Astrocyte (in vitro differentiated cells and primary cell): ENCODE measurements at regions not wholly inside any gene's neighbourhood (a gene's known extent, or its start where the extent isn't known, plus 50 kb on each side); places are given as distances from the start of the nearest gene placed in this dataset.
"Not testable (repeated sequence)": the region's sequence is repeated elsewhere in the genome, so short reads cannot be mapped to it uniquely, and the experiment has no call there.

Experiments
- DNase-seq: peaks from one replicate; pipeline ENCODE4 v3.0.0-alpha.2; 2010; ENCODE audit warnings: low read depth
- FAIRE-seq: peaks from 2 replicates; lab custom pipeline; 2011; peaks lifted over from hg19 to GRCh38; lab: Jason Lieb, UNC
- H2AFZ ChIP-seq: 2 replicates; pipeline ENCODE4 v1.6.0; 2012; ENCODE audit warnings: low read depth, low read length, inconsistent platforms
- H3K27ac ChIP-seq: 2 replicates; pipeline ENCODE4 v1.5.1; 2011; ENCODE audit warnings: low read depth, low read length, inconsistent platforms
- H3K27me3 ChIP-seq: 2 replicates; pipeline ENCODE4 v1.6.0; 2011; ENCODE audit warnings: low read length, inconsistent platforms; ENCODE audit not compliant: insufficient read depth
- H3K36me3 ChIP-seq: 2 replicates; pipeline ENCODE4 v1.5.1; 2011; ENCODE audit warnings: low read length, inconsistent platforms; ENCODE audit not compliant: insufficient read depth
- H3K4me1 ChIP-seq: 2 replicates; pipeline ENCODE4 v1.5.1; 2011; ENCODE audit warnings: low read length, inconsistent platforms; ENCODE audit not compliant: insufficient read depth
- H3K4me2 ChIP-seq: 2 replicates; pipeline ENCODE4 v1.6.0; 2012; ENCODE audit warnings: low read length, inconsistent platforms
- H3K4me3 ChIP-seq: 2 replicates; pipeline ENCODE4 v1.5.1; 2011; ENCODE audit warnings: low read depth, mild to moderate bottlenecking, low read length, inconsistent platforms; ENCODE audit not compliant: insufficient read depth
- H3K79me2 ChIP-seq: 2 replicates; pipeline ENCODE4 v1.6.0; 2012; ENCODE audit warnings: mild to moderate bottlenecking, low read length, inconsistent platforms; ENCODE audit not compliant: insufficient read depth
- H3K9ac ChIP-seq: 2 replicates; pipeline ENCODE4 v1.6.0; 2012; ENCODE audit warnings: mild to moderate bottlenecking, low read length, inconsistent platforms
- H3K9me3 ChIP-seq: 2 replicates; pipeline ENCODE4 v1.5.1; 2012; ENCODE audit warnings: low read depth, mild to moderate bottlenecking, low read length, inconsistent platforms; ENCODE audit not compliant: insufficient read depth
- H4K20me1 ChIP-seq: 2 replicates; pipeline ENCODE4 v1.6.0; 2012; ENCODE audit warnings: low read length, inconsistent platforms; ENCODE audit not compliant: insufficient read depth
- H3K27ac Mint-ChIP-seq: one replicate; pipeline ENCODE4 v1.8.0; 2021; ENCODE audit warnings: mild to moderate bottlenecking, mixed read lengths; ENCODE audit not compliant: unreplicated experiment
- H3K27me3 Mint-ChIP-seq: one replicate; pipeline ENCODE4 v1.8.0; 2021; ENCODE audit warnings: low read depth, mixed read lengths; ENCODE audit not compliant: unreplicated experiment
- H3K36me3 Mint-ChIP-seq: one replicate; pipeline ENCODE4 v1.8.0; 2021; ENCODE audit warnings: low read depth, mixed read lengths; ENCODE audit not compliant: unreplicated experiment
- H3K4me1 Mint-ChIP-seq: one replicate; pipeline ENCODE4 v1.8.0; 2021; ENCODE audit warnings: low read depth, mixed read lengths; ENCODE audit not compliant: unreplicated experiment
- H3K4me3 Mint-ChIP-seq: one replicate; pipeline ENCODE4 v1.8.0; 2021; ENCODE audit warnings: mild to moderate bottlenecking, moderate library complexity, mixed read lengths; ENCODE audit not compliant: unreplicated experiment
- H3K9me3 Mint-ChIP-seq: one replicate; pipeline ENCODE4 v1.8.0; 2021; ENCODE audit warnings: mild to moderate bottlenecking, mixed read lengths; ENCODE audit not compliant: unreplicated experiment
- CTCF ChIP-seq: IDR thresholded peaks from 2 replicates; pipeline ENCODE4 v1.5.1; 2011; ENCODE audit warnings: low read depth, mild to moderate bottlenecking, inconsistent platforms, low read length, moderate library complexity; ENCODE audit not compliant: insufficient read depth
- EZH2 ChIP-seq: IDR thresholded peaks from 2 replicates; pipeline ENCODE4 v1.6.1; 2012; ENCODE audit warnings: mild to moderate bottlenecking, low read length, inconsistent platforms; ENCODE audit not compliant: insufficient read depth

GRCh38 chr17:28266926-28267719 lies 51.9 kb upstream of the TMEM97 start:
- Mint-ChIP-seq H3K9me3 (peaks cover 45% of the 10 kb centered on the region), H3K27me3 (peaks cover 28% of the 10 kb centered on the region)
- not testable (repeated sequence) for H3K27ac Mint-ChIP-seq, H4K20me1 ChIP-seq, H3K4me3 ChIP-seq, DNase-seq, H3K27ac ChIP-seq, H3K4me2 ChIP-seq, H3K36me3 ChIP-seq, H3K4me3 Mint-ChIP-seq, H3K36me3 Mint-ChIP-seq, H3K9ac ChIP-seq, FAIRE-seq, H3K79me2 ChIP-seq, H3K9me3 ChIP-seq, H3K4me1 ChIP-seq, H3K4me1 Mint-ChIP-seq, H2AFZ ChIP-seq
- H3K27me3 ChIP-seq = peaks cover 27% of the 10 kb centered on the region

GRCh38 chr17:28267720-28268609 lies 51.0 kb upstream of the TMEM97 start:
- no peak overlapping the region for H3K4me2 ChIP-seq
- Mint-ChIP-seq H3K4me1 (no peaks in the 10 kb centered on the region), H3K36me3 (peaks cover 4% of the 10 kb centered on the region), H3K4me3 (no peak overlapping the region), H3K27ac (no peak overlapping the region), H3K9me3 (peaks cover 41% of the 10 kb centered on the region), H3K27me3 (peaks cover 37% of the 10 kb centered on the region)
- H3K36me3 ChIP-seq = no peaks in the 10 kb centered on the region
- TF ChIP-seq EZH2 (no peak), CTCF (no peak)
- H3K9ac ChIP-seq = no peak overlapping the region
- H3K27ac ChIP-seq = no peak overlapping the region
- no peak overlapping the region for H2AFZ ChIP-seq
- H3K4me3 ChIP-seq = no peak overlapping the region
- H3K4me1 ChIP-seq = no peaks in the 10 kb centered on the region
- no peaks in the 10 kb centered on the region for H3K79me2 ChIP-seq
- peaks cover 33% of the 10 kb centered on the region for H3K27me3 ChIP-seq
- no peak for FAIRE-seq
- DNase-seq = no peak
- peaks cover 5% of the 10 kb centered on the region for H3K9me3 ChIP-seq
- no peaks in the 10 kb centered on the region for H4K20me1 ChIP-seq

DNA sequence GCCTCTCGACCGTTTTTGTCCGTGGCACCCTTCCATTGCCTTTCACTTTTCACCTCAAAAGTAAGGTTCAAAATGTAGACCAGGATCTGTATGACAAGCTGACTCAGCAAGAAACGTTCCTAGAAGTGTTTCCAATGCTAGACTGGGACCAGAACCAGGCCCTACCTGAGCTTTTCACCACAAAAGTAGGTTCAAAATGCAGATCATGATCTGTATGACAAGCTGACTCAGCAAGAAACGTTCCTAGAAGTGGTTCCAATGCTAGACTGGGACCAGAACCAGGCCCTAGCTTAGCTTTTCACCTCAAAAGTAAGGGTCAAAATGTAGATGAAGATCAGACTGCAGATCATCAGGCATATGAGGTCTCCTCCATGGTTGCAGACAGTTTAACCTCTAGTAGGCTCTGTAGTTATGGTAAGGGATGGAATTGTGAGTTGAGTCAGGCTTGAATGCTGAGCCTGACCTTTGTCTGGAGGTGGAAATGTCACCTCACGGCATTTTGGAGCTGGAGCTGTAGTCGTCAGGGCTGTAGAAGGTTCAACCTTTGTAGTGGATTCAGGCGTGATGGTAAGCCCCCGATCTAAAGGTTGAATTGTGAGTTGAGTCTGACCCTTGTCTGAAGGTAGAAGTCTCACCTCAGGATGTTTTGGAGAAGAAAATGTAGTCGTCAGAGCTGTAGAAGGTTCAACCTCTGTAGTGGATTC lies 50.2 kb upstream of the TMEM97 start:
- Mint-ChIP-seq H3K36me3 (peaks cover 4% of the 10 kb centered on the region), H3K27me3 (peaks cover 45% of the 10 kb centered on the region), H3K27ac (no peak overlapping the region), H3K4me1 (no peaks in the 10 kb centered on the region), H3K4me3 (no peak overlapping the region), H3K9me3 (peaks cover 37% of the 10 kb centered on the region)
- DNase-seq (no peak), FAIRE-seq (no peak)
- H3K9me3 ChIP-seq = no peaks in the 10 kb centered on the region
- H3K27ac ChIP-seq = no peak overlapping the region
- no peaks in the 10 kb centered on the region for H3K36me3 ChIP-seq
- no peaks in the 10 kb centered on the region for H3K79me2 ChIP-seq
- no peak overlapping the region for H2AFZ ChIP-seq
- H4K20me1 ChIP-seq = no peaks in the 10 kb centered on the region
- H3K9ac ChIP-seq = no peak overlapping the region
- no peak for TF ChIP-seq EZH2
- no peak for TF ChIP-seq CTCF
- H3K4me1 ChIP-seq = no peaks in the 10 kb centered on the region
- H3K4me2 ChIP-seq = no peak overlapping the region
- peaks cover 40% of the 10 kb centered on the region for H3K27me3 ChIP-seq
- no peak overlapping the region for H3K4me3 ChIP-seq
